Spleen (tissue), 11 donors: ENCODE measurements at regions not wholly inside any gene's neighbourhood (a gene's known extent, or its start where the extent isn't known, plus 50 kb on each side); places are given as distances from the start of the nearest gene placed in this dataset.

Experiments
- DNase-seq: peaks from one replicate; pipeline ENCODE4 v3.0.0-alpha.2; 2020
- H3K27ac ChIP-seq, 8 donors: fragments of 200-600 bp; sonication (generic) in 7 of 8; 1 replicate in 4 of 8; 2 replicates in 4 of 8; pipeline versions ENCODE4 v1.5.0 to v1.8.0; 2016 to 2021; ENCODE audit warnings: inconsistent platforms in 4 of 8, mild to moderate bottlenecking in 4 of 8, moderate library complexity in 1 of 8
- H3K27me3 ChIP-seq, 7 donors: fragments of 200-600 bp; sonication (generic) in 6 of 7; replicated peaks in 1 of 7; 1 replicate in 4 of 7; 2 replicates in 3 of 7; pipeline versions ENCODE4 v1.5.0 to v1.8.0; 2016 to 2021; ENCODE audit warnings: inconsistent platforms in 3 of 7, mild to moderate bottlenecking in 1 of 7
- H3K36me3 ChIP-seq, 6 donors: fragments of 200-600 bp; sonication (generic) in 5 of 6; 1 replicate in 4 of 6; 2 replicates in 2 of 6; pipeline versions ENCODE4 v1.5.0 to v1.8.0; 2016 to 2021; ENCODE audit warnings: inconsistent platforms in 2 of 6
- H3K4me1 ChIP-seq, 6 donors: fragments of 200-600 bp; sonication (generic) in 5 of 6; 1 replicate in 3 of 6; 2 replicates in 3 of 6; pipeline versions ENCODE4 v1.5.0 to v1.8.0; 2016 to 2021; ENCODE audit warnings: inconsistent platforms in 3 of 6
- H3K4me3 ChIP-seq, 8 donors: fragments of 200-600 bp; sonication (generic) in 7 of 8; 1 replicate in 4 of 8; 2 replicates in 4 of 8; pipeline versions ENCODE4 v1.5.0 to v1.8.0; 2016 to 2021; ENCODE audit warnings: inconsistent platforms in 4 of 8, mild to moderate bottlenecking in 4 of 8, moderate library complexity in 2 of 8
- H3K9me3 ChIP-seq, 8 donors: fragments of 200-600 bp; sonication (generic) in 7 of 8; 1 replicate in 4 of 8; 2 replicates in 4 of 8; pipeline versions ENCODE4 v1.5.0 to v1.8.0; 2016 to 2021; ENCODE audit warnings: inconsistent platforms in 4 of 8
- POLR2A ChIP-seq, 3 donors: fragments of 450-650 bp; IDR thresholded peaks; one replicate each; pipeline ENCODE4 v1.5.1; 2017; ENCODE audit warnings: antibody characterized with exemption in 3 of 3, mild to moderate bottlenecking in 1 of 3
- POLR2AphosphoS5 ChIP-seq, 3 donors: sonication (generic); formaldehyde crosslinking; IDR thresholded peaks; one replicate each; pipeline ENCODE4 v1.5.1; 2017; ENCODE audit warnings: antibody characterized with exemption in 3 of 3
- WGBS, 5 donors: extraction: QIAGEN DNeasy Blood & Tissue Kit in 3 of 5; methylation state at CpG; one replicate each; pipeline versions ENCODE4 v1.1.5 to v1.1.7; 2013 to 2018; 5-methylcytosine and 5-hydroxymethylcytosine counted together
- intact Hi-C: fragments of 100-400 bp; cut with DNase I; formaldehyde crosslinking; loops from one replicate; pipeline ENCODE4 v1.15.0; 2023; ENCODE audit warnings: low total_unique reads
- TF ChIP-seq, protein P1 (sequence below), 11 experiments: fragments of 200-600 bp in 7 of 11; fragments of 450-650 bp in 4 of 11; sonication (generic) in 4 of 11; IDR thresholded peaks in 8 of 11; conservative IDR thresholded peaks in 3 of 11; 1 replicate in 7 of 11; 2 replicates in 4 of 11; pipeline versions ENCODE4 v1.4.0 to v1.8.0; 2016 to 2021; ENCODE audit warnings: antibody characterized with exemption in 11 of 11, inconsistent platforms in 4 of 11, mild to moderate bottlenecking in 1 of 11
- donor health status: healthy with polysubstance abuse.
- donor health status: DM: no; HTN: no; CAD: no; lungs with moderate emphysema.
- donor health status: DM: no; HTN: no; CAD: no.
- donor health status: Bipolar disorder and iron deficiency.
- donor health status: healthy.
- donor health status: DM: no; HTN: no; CAD: no.
- donor health status: DM: yes; HTN: yes; CAD: no.

DNA sequence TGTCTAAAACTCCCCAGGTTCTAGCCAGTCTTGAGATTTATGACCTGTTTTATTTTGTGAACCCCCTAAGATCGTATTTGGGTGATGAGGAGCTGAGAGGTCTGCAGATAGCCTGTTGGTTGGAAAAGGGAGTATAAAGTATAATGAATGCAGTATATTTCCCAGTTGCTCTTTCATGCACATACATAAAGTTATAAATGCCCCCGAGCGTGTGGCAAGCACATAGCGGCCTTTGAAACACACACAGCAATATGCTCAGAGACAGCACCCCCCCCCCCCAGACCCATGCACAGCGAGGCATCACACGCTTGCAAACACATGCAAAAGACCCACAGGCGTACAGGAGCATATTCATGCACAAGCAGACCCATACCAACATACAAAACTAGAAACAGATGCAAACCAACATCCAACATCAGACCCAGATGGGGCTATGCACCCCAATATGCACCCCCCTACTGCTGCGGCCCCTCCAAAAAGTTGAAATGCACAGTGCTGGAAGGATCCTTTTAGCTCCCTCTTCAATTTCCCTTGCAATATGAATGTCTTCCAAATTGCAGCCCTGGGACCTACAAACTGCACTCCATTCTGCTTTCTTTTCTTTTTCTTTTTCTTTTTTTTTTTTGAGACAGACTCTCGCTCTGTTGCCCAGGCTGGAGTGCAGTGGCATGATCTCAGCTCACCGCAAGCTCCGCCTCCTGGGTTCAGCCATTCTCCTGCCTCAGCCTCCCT, 82.2 kb upstream of the TBX3 start:
- intact Hi-C loops, result no loop called here
- no peaks in the 10 kb centered on the region for H3K27me3 ChIP-seq
- no peaks in the 10 kb centered on the region for H3K36me3 ChIP-seq
- H3K9me3 ChIP-seq, result no peaks in the 10 kb centered on the region
- 83 to 91% (median 88%) methylated on average over 11 of the region's 11 CpGs for WGBS, 5 donors
- no peaks in the 10 kb centered on the region for H3K4me1 ChIP-seq
- no peak overlapping the region for H3K27ac ChIP-seq
- no peak for DNase-seq
- H3K4me3 ChIP-seq, result no peak overlapping the region
- TF ChIP-seq POLR2AphosphoS5 (IDR thresholded peaks at IDR 0.05) (no peak), POLR2A (IDR thresholded peaks at IDR 0.05) (no peak)
- TF ChIP-seq, protein P1, sequence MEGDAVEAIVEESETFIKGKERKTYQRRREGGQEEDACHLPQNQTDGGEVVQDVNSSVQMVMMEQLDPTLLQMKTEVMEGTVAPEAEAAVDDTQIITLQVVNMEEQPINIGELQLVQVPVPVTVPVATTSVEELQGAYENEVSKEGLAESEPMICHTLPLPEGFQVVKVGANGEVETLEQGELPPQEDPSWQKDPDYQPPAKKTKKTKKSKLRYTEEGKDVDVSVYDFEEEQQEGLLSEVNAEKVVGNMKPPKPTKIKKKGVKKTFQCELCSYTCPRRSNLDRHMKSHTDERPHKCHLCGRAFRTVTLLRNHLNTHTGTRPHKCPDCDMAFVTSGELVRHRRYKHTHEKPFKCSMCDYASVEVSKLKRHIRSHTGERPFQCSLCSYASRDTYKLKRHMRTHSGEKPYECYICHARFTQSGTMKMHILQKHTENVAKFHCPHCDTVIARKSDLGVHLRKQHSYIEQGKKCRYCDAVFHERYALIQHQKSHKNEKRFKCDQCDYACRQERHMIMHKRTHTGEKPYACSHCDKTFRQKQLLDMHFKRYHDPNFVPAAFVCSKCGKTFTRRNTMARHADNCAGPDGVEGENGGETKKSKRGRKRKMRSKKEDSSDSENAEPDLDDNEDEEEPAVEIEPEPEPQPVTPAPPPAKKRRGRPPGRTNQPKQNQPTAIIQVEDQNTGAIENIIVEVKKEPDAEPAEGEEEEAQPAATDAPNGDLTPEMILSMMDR (IDR thresholded peaks at IDR 0.05 in 8 of 11, conservative IDR thresholded peaks at IDR 0.05 in 3 of 11), result no peak

DNA sequence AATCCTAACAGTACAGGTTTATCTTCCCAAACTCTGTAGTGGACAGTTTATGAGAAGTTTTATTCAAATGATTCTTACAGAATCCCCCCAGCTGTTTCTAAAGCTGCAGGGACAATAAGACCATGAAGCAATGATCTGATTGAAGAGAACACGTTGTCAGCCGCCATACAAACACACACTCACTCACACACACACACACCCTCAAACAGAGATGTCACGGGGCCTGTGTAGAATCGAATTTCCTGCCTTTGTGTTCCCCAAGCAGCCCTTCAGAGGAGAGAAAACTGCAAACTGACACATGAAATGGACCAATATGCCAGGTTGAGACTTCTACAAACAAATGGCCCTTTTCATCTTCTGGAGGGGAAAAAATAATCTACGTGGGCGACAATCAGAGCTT, 80.5 kb upstream of the TBX3 start:
- DNase-seq, result no peak
- WGBS, 5 donors, result 58 to 71% (median 65%) methylated on average over 6 of the region's 6 CpGs
- Histone ChIP-seq H3K4me1 (no peaks in the 10 kb centered on the region), H3K9me3 (no peaks in the 10 kb centered on the region), H3K4me3 (no peak overlapping the region), H3K27ac (no peak overlapping the region), H3K27me3 (no peaks in the 10 kb centered on the region), H3K36me3 (no peaks in the 10 kb centered on the region)
- intact Hi-C loops, result no loop called here
- no peak for TF ChIP-seq POLR2A (IDR thresholded peaks at IDR 0.05)
- TF ChIP-seq, protein P1 (IDR thresholded peaks at IDR 0.05 in 8 of 11, conservative IDR thresholded peaks at IDR 0.05 in 3 of 11), result no peak
- TF ChIP-seq POLR2AphosphoS5 (IDR thresholded peaks at IDR 0.05), result no peak

DNA sequence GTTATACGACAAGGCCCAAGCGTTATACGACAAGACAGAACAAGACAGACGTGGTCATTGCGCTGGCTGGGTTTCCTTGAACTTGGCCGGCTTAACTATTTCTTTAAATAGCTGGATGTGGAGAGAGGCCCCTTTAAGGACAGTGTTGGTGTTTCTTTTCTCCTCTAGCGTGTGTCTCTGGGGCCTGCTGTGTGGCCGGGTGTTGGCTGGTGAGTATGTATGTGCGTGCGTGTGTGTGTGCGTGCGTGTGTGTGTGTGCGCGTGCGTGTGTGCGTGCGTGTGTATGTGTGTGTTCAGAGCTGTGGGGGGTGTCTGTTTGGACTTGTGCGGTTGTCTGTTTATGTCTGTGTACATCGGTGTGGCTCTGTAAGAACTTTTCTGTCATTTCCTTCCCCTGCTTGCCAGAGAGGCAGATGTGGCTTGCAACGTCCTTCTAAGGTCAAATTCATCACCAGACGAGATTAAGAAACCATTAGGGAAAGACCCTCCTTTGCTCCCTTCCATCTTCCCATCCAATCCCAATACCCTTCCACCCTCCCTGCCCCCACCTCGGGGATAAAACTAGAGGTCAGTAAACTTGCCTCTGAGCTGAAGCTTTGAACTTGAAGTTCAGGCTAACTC, 78.6 kb upstream of the TBX3 start:
- no peak overlapping the region for H3K4me3 ChIP-seq
- intact Hi-C loops, result no loop called here
- TF ChIP-seq POLR2AphosphoS5 (IDR thresholded peaks at IDR 0.05), result no peak
- TF ChIP-seq, protein P1 (IDR thresholded peaks at IDR 0.05 in 8 of 11, conservative IDR thresholded peaks at IDR 0.05 in 3 of 11), result no peak
- no peak for TF ChIP-seq POLR2A (IDR thresholded peaks at IDR 0.05)
- whole genome bisulfite sequencing, 5 donors, result 38 to 65% (median 56%) methylated on average over 22 of the region's 22 CpGs
- DNase-seq, result no peak
- no peaks in the 10 kb centered on the region for H3K4me1 ChIP-seq
- no peak overlapping the region for H3K27ac ChIP-seq
- no peaks in the 10 kb centered on the region for H3K27me3 ChIP-seq
- H3K9me3 ChIP-seq, result no peaks in the 10 kb centered on the region
- no peaks in the 10 kb centered on the region for H3K36me3 ChIP-seq

DNA sequence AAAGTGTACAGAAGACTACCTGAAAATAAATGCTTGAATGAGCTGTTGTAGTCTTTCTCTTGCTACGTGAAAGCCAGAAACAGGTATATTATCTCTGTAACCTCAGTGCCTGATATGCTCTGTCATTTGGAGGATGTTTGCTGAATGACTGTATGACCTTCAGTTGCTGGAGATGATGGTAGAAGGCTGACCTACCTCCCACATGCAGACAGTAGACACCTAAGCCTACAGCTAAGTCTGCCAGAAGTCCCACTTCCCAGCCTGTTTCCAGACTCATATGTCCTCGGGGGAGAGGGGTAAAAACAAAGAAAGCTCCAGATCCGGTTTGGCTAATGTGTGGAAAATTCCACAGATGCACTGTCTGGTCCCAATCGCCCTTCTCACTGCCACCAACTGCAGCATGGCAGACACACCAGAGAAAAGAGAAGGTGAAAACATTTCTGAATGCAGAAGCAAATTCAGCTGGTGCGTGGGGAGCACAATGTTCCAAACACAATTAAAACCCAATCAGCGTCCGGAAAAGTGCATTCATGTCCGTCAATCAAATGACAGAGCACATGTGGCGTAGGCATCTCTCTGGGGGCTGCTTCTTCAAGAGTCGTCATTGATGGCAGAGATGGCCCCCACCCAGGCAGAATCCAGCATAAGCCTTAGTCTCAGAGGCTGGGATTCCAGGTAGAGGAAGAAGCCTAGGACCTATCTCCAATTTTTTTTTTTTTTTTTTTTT, 76.3 kb upstream of the TBX3 start:
- H3K4me3 ChIP-seq, result no peak overlapping the region
- 73 to 86% (median 79%) methylated on average over 10 of the region's 10 CpGs for WGBS, 5 donors
- TF ChIP-seq POLR2AphosphoS5 (IDR thresholded peaks at IDR 0.05) (no peak), POLR2A (IDR thresholded peaks at IDR 0.05) (no peak)
- TF ChIP-seq, protein P1 (IDR thresholded peaks at IDR 0.05 in 8 of 11, conservative IDR thresholded peaks at IDR 0.05 in 3 of 11), result no peak
- H3K27ac ChIP-seq, result no peak overlapping the region
- H3K4me1 ChIP-seq, result no peaks in the 10 kb centered on the region
- H3K9me3 ChIP-seq, result no peaks in the 10 kb centered on the region
- H3K36me3 ChIP-seq, result no peaks in the 10 kb centered on the region
- intact Hi-C loops, result no loop called here
- H3K27me3 ChIP-seq, result no peaks in the 10 kb centered on the region
- no peak for DNase-seq
